ENCODE measurements at regions not wholly inside any gene's neighbourhood (a gene's known extent, or its start where the extent isn't known, plus 50 kb on each side); places are given as distances from the start of the nearest gene placed in this dataset.

- no peak for TF ChIP-seq CTCF (IDR thresholded peaks at IDR 0.05; ENCODE audit: low read length)
- TF ChIP-seq EZH2 (optimal IDR thresholded peaks at IDR 0.05; ENCODE audit: low read depth, low read length) = no peak
These were observed 77.3 kb downstream of the CNTN3 start for GRCh38 chr3:74537164-74537563.
